Activated T-cell treated with anti-CD3 and anti-CD28 coated beads, Interleukin-2, amount 50 U/mL, for 1 hour (primary cell): ENCODE measurements at regions not wholly inside any gene's neighbourhood (a gene's known extent, or its start where the extent isn't known, plus 50 kb on each side); places are given as distances from the start of the nearest gene placed in this dataset.
"Not testable (repeated sequence)": the region's sequence is repeated elsewhere in the genome, so short reads cannot be mapped to it uniquely, and the experiment has no call there.

Source experiments
- DNase-seq: peaks from one replicate; pipeline ENCODE4 v3.0.0-alpha.2; 2020

- DNase-seq = no peak
These were observed 915.5 kb downstream of the NR2F1-AS1 start for GRCh38 chr5:92665506-92665905.

- DNase-seq = no peak
These were observed 918.3 kb downstream of the NR2F1-AS1 start for GRCh38 chr5:92662741-92663140.

GRCh38 chr5:92659246-92659645, 921.8 kb downstream of the NR2F1-AS1 start:
- DNase-seq = no peak

GRCh38 chr5:92654601-92655000, 926.4 kb downstream of the NR2F1-AS1 start:
- DNase-seq = not testable (repeated sequence)

GRCh38 chr5:92653730-92654461, 927.1 kb downstream of the NR2F1-AS1 start:
- DNase-seq = no peak

GRCh38 chr5:92652756-92653155, 928.3 kb downstream of the NR2F1-AS1 start:
- DNase-seq = no peak

GRCh38 chr5:92644266-92644886, 936.6 kb downstream of the NR2F1-AS1 start:
- DNase-seq = no peak

- DNase-seq = no peak
These were observed 939.7 kb downstream of the NR2F1-AS1 start for GRCh38 chr5:92641031-92641962.

GRCh38 chr5:92640340-92640739, 940.7 kb downstream of the NR2F1-AS1 start:
- DNase-seq = no peak

- DNase-seq = no peak
These were observed 943.1 kb downstream of the NR2F1-AS1 start for GRCh38 chr5:92637960-92638359.

- DNase-seq = no peak
These were observed 943.8 kb downstream of the NR2F1-AS1 start for GRCh38 chr5:92637247-92637646.

- DNase-seq = no peak
These were observed 946.0 kb downstream of the NR2F1-AS1 start for GRCh38 chr5:92635001-92635461.

GRCh38 chr5:92633875-92634487, 947.0 kb downstream of the NR2F1-AS1 start:
- no peak for DNase-seq

- DNase-seq = no peak
These were observed 947.8 kb downstream of the NR2F1-AS1 start for GRCh38 chr5:92633176-92633575.

- DNase-seq = peak; percentile 8
These were observed 949.8 kb downstream of the NR2F1-AS1 start for GRCh38 chr5:92631237-92631701.

GRCh38 chr5:92629574-92629973, 951.4 kb downstream of the NR2F1-AS1 start:
- no peak for DNase-seq

- DNase-seq = no peak
These were observed 952.0 kb downstream of the NR2F1-AS1 start for GRCh38 chr5:92629000-92629399.

- no peak for DNase-seq
These were observed 953.8 kb downstream of the NR2F1-AS1 start for GRCh38 chr5:92627186-92627585.

GRCh38 chr5:92616085-92616484, 964.9 kb downstream of the NR2F1-AS1 start:
- no peak for DNase-seq

GRCh38 chr5:92613546-92613945, 967.5 kb downstream of the NR2F1-AS1 start:
- DNase-seq = no peak

GRCh38 chr5:92610435-92610834, 970.6 kb downstream of the NR2F1-AS1 start:
- not testable (repeated sequence) for DNase-seq

GRCh38 chr5:92605591-92605990, 975.4 kb downstream of the NR2F1-AS1 start:
- no peak for DNase-seq
